Ascending aorta (tissue), 2 donors: ENCODE measurements at regions not wholly inside any gene's neighbourhood (a gene's known extent, or its start where the extent isn't known, plus 50 kb on each side); places are given as distances from the start of the nearest gene placed in this dataset.
A peak's percentile ranks its signal among the peaks of the same experiment; 100 is the strongest.

Source experiments
- DNase-seq, 2 donors: peaks; one replicate each; pipeline ENCODE4 v3.0.0-alpha.2; 2019; ENCODE audit warnings: low spot score in 2 of 2
- H3K27ac ChIP-seq, 2 donors: fragments of 200-600 bp; sonication (generic); one replicate each; pipeline ENCODE4 v1.5.1; 2016 to 2017; ENCODE audit warnings: mild to moderate bottlenecking in 1 of 2
- H3K27me3 ChIP-seq: fragments of 200-600 bp; sonication (generic); one replicate; pipeline ENCODE4 v1.5.1; 2017
- H3K36me3 ChIP-seq, 2 donors: fragments of 200-600 bp; sonication (generic); one replicate each; pipeline ENCODE4 v1.5.1; 2016
- H3K4me1 ChIP-seq, 2 donors: fragments of 200-600 bp; sonication (generic); one replicate each; pipeline ENCODE4 v1.5.1; 2016 to 2017; ENCODE audit warnings: mild to moderate bottlenecking in 1 of 2
- H3K4me3 ChIP-seq, 2 donors: fragments of 200-600 bp; sonication (generic); one replicate each; pipeline ENCODE4 v1.5.1; 2016 to 2017; ENCODE audit warnings: mild to moderate bottlenecking in 1 of 2
- H3K9me3 ChIP-seq, 2 donors: fragments of 200-600 bp; sonication (generic); one replicate each; pipeline ENCODE4 v1.5.1; 2016
- intact Hi-C: fragments of 100-400 bp; cut with DNase I; formaldehyde crosslinking; loops from one replicate; pipeline ENCODE4 v1.15.1; 2023
- TF ChIP-seq, protein P1 (sequence below), 3 experiments: fragments of 200-600 bp in 2 of 3; fragments of 450-650 bp in 1 of 3; sonication (generic) in 2 of 3; IDR thresholded peaks; one replicate each; pipeline ENCODE4 v1.5.1; 2016 to 2019; ENCODE audit warnings: antibody characterized with exemption in 3 of 3, mild to moderate bottlenecking in 1 of 3, moderate library complexity in 1 of 3

- Histone ChIP-seq H3K4me1 (no peaks in the 10 kb centered on the region), H3K27me3 (no peaks in the 10 kb centered on the region), H3K4me3 (no peak overlapping the region), H3K9me3 (no peaks in the 10 kb centered on the region), H3K27ac (no peak overlapping the region), H3K36me3 (no peaks in the 10 kb centered on the region)
- no peak for DNase-seq
- intact Hi-C loops = loop anchor here (5.0 kb wide), 1 partner anchor 50 kb away; no protein-coding TSS in a partner anchor
- TF ChIP-seq, protein P1, sequence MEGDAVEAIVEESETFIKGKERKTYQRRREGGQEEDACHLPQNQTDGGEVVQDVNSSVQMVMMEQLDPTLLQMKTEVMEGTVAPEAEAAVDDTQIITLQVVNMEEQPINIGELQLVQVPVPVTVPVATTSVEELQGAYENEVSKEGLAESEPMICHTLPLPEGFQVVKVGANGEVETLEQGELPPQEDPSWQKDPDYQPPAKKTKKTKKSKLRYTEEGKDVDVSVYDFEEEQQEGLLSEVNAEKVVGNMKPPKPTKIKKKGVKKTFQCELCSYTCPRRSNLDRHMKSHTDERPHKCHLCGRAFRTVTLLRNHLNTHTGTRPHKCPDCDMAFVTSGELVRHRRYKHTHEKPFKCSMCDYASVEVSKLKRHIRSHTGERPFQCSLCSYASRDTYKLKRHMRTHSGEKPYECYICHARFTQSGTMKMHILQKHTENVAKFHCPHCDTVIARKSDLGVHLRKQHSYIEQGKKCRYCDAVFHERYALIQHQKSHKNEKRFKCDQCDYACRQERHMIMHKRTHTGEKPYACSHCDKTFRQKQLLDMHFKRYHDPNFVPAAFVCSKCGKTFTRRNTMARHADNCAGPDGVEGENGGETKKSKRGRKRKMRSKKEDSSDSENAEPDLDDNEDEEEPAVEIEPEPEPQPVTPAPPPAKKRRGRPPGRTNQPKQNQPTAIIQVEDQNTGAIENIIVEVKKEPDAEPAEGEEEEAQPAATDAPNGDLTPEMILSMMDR (IDR thresholded peaks at IDR 0.05) = no peak
Observed at GRCh38 chr3:68057637-68058320, 403.4 kb upstream of the SUCLG2 start.

- no peaks in the 10 kb centered on the region for H3K27me3 ChIP-seq
- H3K36me3 ChIP-seq = no peaks in the 10 kb centered on the region
- DNase-seq = no peak
- peak overlapping the region in 1 of 2 donors; percentile 34 for H3K27ac ChIP-seq
- no peaks in the 10 kb centered on the region for H3K4me1 ChIP-seq
- H3K4me3 ChIP-seq = no peak overlapping the region
- TF ChIP-seq, protein P1 (IDR thresholded peaks at IDR 0.05) = peak in 1 of 3 experiments; percentile 6
- H3K9me3 ChIP-seq = no peaks in the 10 kb centered on the region
- intact Hi-C loops = loop anchor here (5.0 kb wide), 1 partner anchor 49 kb away; no protein-coding TSS in a partner anchor
Observed at GRCh38 chr3:68056556-68056955, 402.1 kb upstream of the SUCLG2 start.

DNA sequence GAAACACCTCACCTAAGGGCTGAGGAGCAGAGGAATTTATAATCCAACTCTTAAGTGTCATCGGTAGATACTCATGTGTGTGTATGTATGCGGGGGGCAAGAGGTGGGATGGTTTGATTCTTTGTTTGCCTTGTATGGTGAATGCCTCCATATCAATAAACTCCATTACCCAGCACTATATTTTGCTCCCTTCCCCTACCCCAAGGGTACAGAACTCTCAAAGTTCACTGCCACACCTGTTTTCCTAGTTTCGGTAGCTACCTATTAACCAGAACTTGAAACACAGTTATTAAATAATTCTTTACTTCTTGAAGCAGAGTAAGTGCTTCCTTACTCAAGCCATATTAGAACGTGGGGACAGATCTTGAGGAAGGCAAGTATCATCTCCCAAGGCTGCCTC is 400.8 kb upstream of the SUCLG2 start:
- Histone ChIP-seq H3K4me3 (no peak overlapping the region), H3K4me1 (peaks cover 0 to under 1% of the 10 kb centered on the region in 2 donors), H3K27ac (no peak overlapping the region), H3K9me3 (no peaks in the 10 kb centered on the region), H3K27me3 (no peaks in the 10 kb centered on the region), H3K36me3 (no peaks in the 10 kb centered on the region)
- TF ChIP-seq, protein P1 (IDR thresholded peaks at IDR 0.05) = no peak
- DNase-seq = no peak
- intact Hi-C loops = loop anchor here (5.0 kb wide), 1 partner anchor 48 kb away; no protein-coding TSS in a partner anchor

DNA sequence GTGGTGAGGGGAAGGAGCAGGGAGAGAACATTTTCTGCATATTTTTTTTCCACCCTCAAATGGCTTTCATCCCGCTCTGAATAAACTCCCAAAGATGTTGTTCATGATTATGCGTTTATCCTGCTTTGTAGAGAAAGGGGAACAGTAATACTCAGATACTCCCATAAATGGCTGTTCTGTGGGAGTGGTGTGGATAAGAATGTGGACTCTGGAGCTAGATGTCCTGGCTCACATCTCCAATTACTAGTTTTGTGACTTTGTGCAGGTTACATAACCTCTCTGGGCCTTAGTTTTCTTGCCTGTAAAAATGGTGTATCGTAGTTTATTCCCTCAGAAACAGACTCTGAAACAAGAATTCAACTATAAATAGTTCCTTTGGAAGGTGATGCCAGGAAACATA is 395.4 kb upstream of the SUCLG2 start:
- intact Hi-C loops = no loop called here
- TF ChIP-seq, protein P1 (IDR thresholded peaks at IDR 0.05) = no peak
- no peaks in the 10 kb centered on the region for H3K27me3 ChIP-seq
- no peak for DNase-seq
- no peaks in the 10 kb centered on the region for H3K36me3 ChIP-seq
- no peak overlapping the region for H3K4me3 ChIP-seq
- peaks cover 0 to 12% of the 10 kb centered on the region in 2 donors for H3K4me1 ChIP-seq
- no peak overlapping the region for H3K27ac ChIP-seq
- H3K9me3 ChIP-seq = no peaks in the 10 kb centered on the region

- Histone ChIP-seq H3K9me3 (no peaks in the 10 kb centered on the region), H3K4me1 (peaks cover 0 to 12% of the 10 kb centered on the region in 2 donors), H3K27ac (peak overlapping the region in 1 of 2 donors; percentile 22), H3K27me3 (no peaks in the 10 kb centered on the region), H3K4me3 (no peak overlapping the region), H3K36me3 (no peaks in the 10 kb centered on the region)
- intact Hi-C loops = no loop called here
- TF ChIP-seq, protein P1 (IDR thresholded peaks at IDR 0.05) = no peak
- DNase-seq = no peak
Observed at GRCh38 chr3:68045976-68046375, 391.6 kb upstream of the SUCLG2 start.
